Pancreas (tissue), 10 donors: ENCODE measurements at regions not wholly inside any gene's neighbourhood (a gene's known extent, or its start where the extent isn't known, plus 50 kb on each side); places are given as distances from the start of the nearest gene placed in this dataset.

ENCODE experiments used
- ATAC-seq, 4 donors: fragments of 200-7000 bp; cut with Tn5 transposase; one replicate each; pipeline versions ENCODE4 v1.8.0 to v1.9.1; 2020; ENCODE audit warnings: mild to moderate bottlenecking in 4 of 4, moderate library complexity in 4 of 4
- DNase-seq, 6 donors: peaks; one replicate each; pipeline ENCODE4 v3.0.0-alpha.2; 2020
- FAIRE-seq: peaks from 2 replicates; lab custom pipeline; 2012; peaks lifted over from hg19 to GRCh38; lab: Jason Lieb, UNC
- H3K27ac ChIP-seq, 4 donors: fragments of 200-600 bp; sonication (generic); 1 replicate in 3 of 4; 2 replicates in 1 of 4; pipeline versions ENCODE4 v1.5.0 to v1.8.0; 2020
- H3K27me3 ChIP-seq, 4 donors: fragments of 200-600 bp; one replicate each; pipeline ENCODE4 v1.8.0; 2021
- H3K36me3 ChIP-seq, 3 donors: fragments of 200-600 bp; sonication (generic) in 1 of 3; one replicate each; pipeline versions ENCODE4 v1.5.0 to v1.8.0; 2020 to 2021
- H3K4me1 ChIP-seq, 3 donors: fragments of 200-600 bp; one replicate each; pipeline ENCODE4 v1.8.0; 2021
- H3K4me3 ChIP-seq, 4 donors: fragments of 200-600 bp; sonication (generic) in 2 of 4; one replicate each; pipeline versions ENCODE4 v1.5.0 to v1.8.0; 2020 to 2021
- H3K9me3 ChIP-seq, 4 donors: fragments of 200-600 bp; one replicate each; pipeline ENCODE4 v1.8.0; 2021
- CTCF ChIP-seq, 4 donors: fragments of 200-600 bp; sonication (generic) in 3 of 4; IDR thresholded peaks; one replicate each; pipeline versions ENCODE4 v1.5.0 to v1.8.0; 2021; ENCODE audit warnings: antibody characterized with exemption in 4 of 4
- WGBS, 2 donors: extraction: QIAGEN DNeasy Blood & Tissue Kit; methylation state at CpG; one replicate each; pipeline ENCODE4 v1.1.7; 2013; 5-methylcytosine and 5-hydroxymethylcytosine counted together
- intact Hi-C, 3 donors: fragments of 100-400 bp; cut with DNase I; formaldehyde crosslinking; loops; one replicate each; pipeline versions ENCODE4 v1.11.1 to v1.14.2; 2022
- donor health status: healthy with polysubstance abuse.
- donor health status: DM: no; HTN: no; CAD: no; lungs with moderate emphysema.
- donor health status: DM: no; HTN: no; CAD: no.
- donor health status: control.
- donor health status: control.
- donor health status: Bipolar disorder and iron deficiency.
- donor health status: DM: yes; HTN: yes; CAD: no.
- donor health status: DM: no; HTN: no; CAD: no.
- donor health status: DM: no; HTN: no; CAD: no.
- donor health status: DM: yes; HTN: yes; CAD: no.

- intact Hi-C loops: no loop called here
These were observed 117.1 kb upstream of the USP9X start for GRCh38 chrX:40968180-40968579.

GRCh38 chrX:40971736-40972135 is 113.5 kb upstream of the USP9X start:
- ATAC-seq (no peak), FAIRE-seq (no peak), DNase-seq (no peak)
- no peak for TF ChIP-seq CTCF (IDR thresholded peaks at IDR 0.05)
- Histone ChIP-seq H3K9me3 (no peaks in the 10 kb centered on the region), H3K36me3 (no peaks in the 10 kb centered on the region), H3K27ac (no peak overlapping the region), H3K4me3 (no peak overlapping the region), H3K4me1 (no peaks in the 10 kb centered on the region), H3K27me3 (no peaks in the 10 kb centered on the region)
- intact Hi-C loops: no loop called here
- WGBS, 2 donors: 76 to 90% methylated on average over 1 of the region's 1 CpG

More at GRCh38 chrX:40968180-40968579, 117.1 kb upstream of the USP9X start:
- Histone ChIP-seq H3K27me3 (peaks cover 0 to 3% (median 0%) of the 10 kb centered on the region in 4 donors), H3K4me3 (no peak overlapping the region), H3K9me3 (no peaks in the 10 kb centered on the region), H3K36me3 (no peaks in the 10 kb centered on the region), H3K4me1 (no peaks in the 10 kb centered on the region), H3K27ac (no peak overlapping the region)
- ATAC-seq (no peak), FAIRE-seq (no peak), DNase-seq (no peak)
- no peak for TF ChIP-seq CTCF (IDR thresholded peaks at IDR 0.05)
- 87 to 95% methylated on average over 7 of the region's 7 CpGs for WGBS, 2 donors

- Histone ChIP-seq H3K27me3 (no peaks in the 10 kb centered on the region), H3K36me3 (no peaks in the 10 kb centered on the region), H3K27ac (no peak overlapping the region), H3K9me3 (no peaks in the 10 kb centered on the region), H3K4me1 (no peaks in the 10 kb centered on the region), H3K4me3 (no peak overlapping the region)
- TF ChIP-seq CTCF (IDR thresholded peaks at IDR 0.05): no peak
- intact Hi-C loops: no loop called here
- DNase-seq (no peak), FAIRE-seq (no peak), ATAC-seq (no peak)
- 46 to 63% methylated on average over 3 of the region's 3 CpGs for WGBS, 2 donors
These were observed 111.6 kb upstream of the USP9X start for GRCh38 chrX:40973619-40974018.

- Histone ChIP-seq H3K9me3 (no peaks in the 10 kb centered on the region), H3K27me3 (no peaks in the 10 kb centered on the region), H3K4me1 (no peaks in the 10 kb centered on the region), H3K4me3 (no peak overlapping the region), H3K27ac (no peak overlapping the region), H3K36me3 (no peaks in the 10 kb centered on the region)
- no peak for ATAC-seq
- peak; percentile 92 for FAIRE-seq
- intact Hi-C loops: no loop called here
- TF ChIP-seq CTCF (IDR thresholded peaks at IDR 0.05): no peak
- DNase-seq: no peak
- WGBS, 2 donors: 75 to 76% methylated on average over 3 of the region's 3 CpGs
These were observed 109.3 kb upstream of the USP9X start for GRCh38 chrX:40975951-40976350.

GRCh38 chrX:40976981-40977380 is 108.3 kb upstream of the USP9X start:
- TF ChIP-seq CTCF (IDR thresholded peaks at IDR 0.05): no peak
- no peaks in the 10 kb centered on the region for H3K27me3 ChIP-seq
- ATAC-seq (no peak), FAIRE-seq (no peak), DNase-seq (no peak)
- no peak overlapping the region for H3K4me3 ChIP-seq
- intact Hi-C loops: no loop called here
- H3K27ac ChIP-seq: no peak overlapping the region
- no peaks in the 10 kb centered on the region for H3K9me3 ChIP-seq
- no peaks in the 10 kb centered on the region for H3K36me3 ChIP-seq
- no peaks in the 10 kb centered on the region for H3K4me1 ChIP-seq
- 85 to 96% methylated on average over 1 of the region's 1 CpG for WGBS, 2 donors
